ENCODE measurements at regions not wholly inside any gene's neighbourhood (a gene's known extent, or its start where the extent isn't known, plus 50 kb on each side); places are given as distances from the start of the nearest gene placed in this dataset.

DNA sequence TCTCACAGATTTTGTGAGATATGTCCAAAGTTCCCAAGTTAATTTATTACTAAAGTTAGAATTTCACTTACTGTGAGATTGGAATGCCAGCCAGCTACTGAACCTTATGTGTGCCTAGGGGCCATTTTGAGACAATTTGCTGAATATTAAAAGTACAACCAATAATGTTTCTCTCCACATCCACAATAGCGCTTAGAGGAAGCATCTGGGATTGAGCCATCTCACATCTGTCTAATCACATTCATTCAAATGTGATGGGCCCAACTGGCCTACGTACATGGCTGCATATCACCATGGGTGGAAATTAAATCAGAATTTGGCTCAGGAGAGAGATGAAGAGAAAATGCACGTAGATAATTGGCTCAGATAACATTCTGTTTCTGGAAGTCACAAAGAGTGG lies 1294.0 kb downstream of the AACS start:
- TF ChIP-seq, protein P1, sequence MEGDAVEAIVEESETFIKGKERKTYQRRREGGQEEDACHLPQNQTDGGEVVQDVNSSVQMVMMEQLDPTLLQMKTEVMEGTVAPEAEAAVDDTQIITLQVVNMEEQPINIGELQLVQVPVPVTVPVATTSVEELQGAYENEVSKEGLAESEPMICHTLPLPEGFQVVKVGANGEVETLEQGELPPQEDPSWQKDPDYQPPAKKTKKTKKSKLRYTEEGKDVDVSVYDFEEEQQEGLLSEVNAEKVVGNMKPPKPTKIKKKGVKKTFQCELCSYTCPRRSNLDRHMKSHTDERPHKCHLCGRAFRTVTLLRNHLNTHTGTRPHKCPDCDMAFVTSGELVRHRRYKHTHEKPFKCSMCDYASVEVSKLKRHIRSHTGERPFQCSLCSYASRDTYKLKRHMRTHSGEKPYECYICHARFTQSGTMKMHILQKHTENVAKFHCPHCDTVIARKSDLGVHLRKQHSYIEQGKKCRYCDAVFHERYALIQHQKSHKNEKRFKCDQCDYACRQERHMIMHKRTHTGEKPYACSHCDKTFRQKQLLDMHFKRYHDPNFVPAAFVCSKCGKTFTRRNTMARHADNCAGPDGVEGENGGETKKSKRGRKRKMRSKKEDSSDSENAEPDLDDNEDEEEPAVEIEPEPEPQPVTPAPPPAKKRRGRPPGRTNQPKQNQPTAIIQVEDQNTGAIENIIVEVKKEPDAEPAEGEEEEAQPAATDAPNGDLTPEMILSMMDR (conservative IDR thresholded peaks at IDR 0.05) = no peak
- no peak for TF ChIP-seq ZFX (IDR thresholded peaks at IDR 0.05)

DNA sequence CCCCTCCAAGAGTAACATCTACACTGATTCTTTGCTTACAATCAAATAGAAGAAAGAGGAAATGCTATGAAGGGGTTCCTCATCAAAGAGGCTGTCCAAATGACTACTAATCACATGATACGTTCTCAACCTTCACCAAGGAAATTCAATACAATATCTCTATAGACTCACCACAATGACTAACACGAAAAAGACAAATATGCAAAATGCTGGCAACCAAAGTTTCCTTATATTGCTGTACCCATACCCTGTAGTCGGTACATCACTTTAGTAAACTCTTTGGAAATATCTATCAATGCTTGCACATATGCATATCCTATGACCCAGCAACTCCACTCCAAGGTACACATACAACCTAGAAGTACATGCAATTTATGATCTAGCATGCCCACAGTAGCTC lies 1296.6 kb downstream of the AACS start:
- no peak overlapping the region for H3K27ac ChIP-seq
- TF ChIP-seq, protein P1 (conservative IDR thresholded peaks at IDR 0.05) = no peak
- TF ChIP-seq ZFX (IDR thresholded peaks at IDR 0.05) = no peak

More for the DNA sequence above, 1294.0 kb downstream of the AACS start:
- no peak overlapping the region for H3K27ac ChIP-seq

DNA sequence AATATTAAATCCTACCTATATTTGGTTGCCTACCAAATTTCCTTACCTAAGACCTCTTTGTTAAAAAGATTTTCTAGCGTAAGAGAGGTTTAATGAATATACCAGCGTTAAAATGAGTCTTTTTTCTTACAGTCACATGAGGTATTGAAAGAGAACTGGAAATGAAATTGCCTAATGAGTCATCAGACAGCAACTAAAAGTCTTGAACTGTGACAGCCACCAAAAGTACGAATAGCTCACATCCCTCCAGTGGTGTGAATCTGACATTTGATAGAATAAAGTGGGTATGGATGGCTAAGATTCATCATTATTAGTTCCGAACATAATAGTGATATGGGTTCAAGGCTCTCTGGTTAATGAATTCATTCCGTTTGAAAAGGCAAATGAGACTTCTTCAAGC lies 1297.3 kb downstream of the AACS start:
- H3K27ac ChIP-seq = no peak overlapping the region
- TF ChIP-seq ZFX (IDR thresholded peaks at IDR 0.05) = no peak
- TF ChIP-seq, protein P1 (conservative IDR thresholded peaks at IDR 0.05) = no peak

DNA sequence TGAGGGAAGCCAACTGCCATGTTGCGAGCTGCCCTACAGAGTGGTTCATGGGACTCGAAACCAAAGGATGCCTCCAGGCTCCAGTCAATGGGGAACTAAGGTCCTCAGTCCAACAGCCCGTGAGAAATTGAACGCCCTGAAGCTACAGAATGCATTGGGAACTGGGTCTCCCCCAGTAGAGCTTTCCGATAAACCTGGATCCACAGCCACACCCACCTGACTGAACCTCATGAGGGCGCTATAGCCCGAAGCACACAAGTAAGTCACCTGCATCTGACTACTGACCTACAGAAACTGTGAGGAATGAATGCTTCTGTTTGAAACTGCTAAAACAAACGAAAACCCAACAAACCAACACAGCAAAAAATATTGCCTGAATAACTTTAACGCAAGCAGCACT lies 1297.7 kb downstream of the AACS start:
- no peak overlapping the region for H3K27ac ChIP-seq
- TF ChIP-seq, protein P1 (conservative IDR thresholded peaks at IDR 0.05) = no peak
- TF ChIP-seq ZFX (IDR thresholded peaks at IDR 0.05) = no peak

DNA sequence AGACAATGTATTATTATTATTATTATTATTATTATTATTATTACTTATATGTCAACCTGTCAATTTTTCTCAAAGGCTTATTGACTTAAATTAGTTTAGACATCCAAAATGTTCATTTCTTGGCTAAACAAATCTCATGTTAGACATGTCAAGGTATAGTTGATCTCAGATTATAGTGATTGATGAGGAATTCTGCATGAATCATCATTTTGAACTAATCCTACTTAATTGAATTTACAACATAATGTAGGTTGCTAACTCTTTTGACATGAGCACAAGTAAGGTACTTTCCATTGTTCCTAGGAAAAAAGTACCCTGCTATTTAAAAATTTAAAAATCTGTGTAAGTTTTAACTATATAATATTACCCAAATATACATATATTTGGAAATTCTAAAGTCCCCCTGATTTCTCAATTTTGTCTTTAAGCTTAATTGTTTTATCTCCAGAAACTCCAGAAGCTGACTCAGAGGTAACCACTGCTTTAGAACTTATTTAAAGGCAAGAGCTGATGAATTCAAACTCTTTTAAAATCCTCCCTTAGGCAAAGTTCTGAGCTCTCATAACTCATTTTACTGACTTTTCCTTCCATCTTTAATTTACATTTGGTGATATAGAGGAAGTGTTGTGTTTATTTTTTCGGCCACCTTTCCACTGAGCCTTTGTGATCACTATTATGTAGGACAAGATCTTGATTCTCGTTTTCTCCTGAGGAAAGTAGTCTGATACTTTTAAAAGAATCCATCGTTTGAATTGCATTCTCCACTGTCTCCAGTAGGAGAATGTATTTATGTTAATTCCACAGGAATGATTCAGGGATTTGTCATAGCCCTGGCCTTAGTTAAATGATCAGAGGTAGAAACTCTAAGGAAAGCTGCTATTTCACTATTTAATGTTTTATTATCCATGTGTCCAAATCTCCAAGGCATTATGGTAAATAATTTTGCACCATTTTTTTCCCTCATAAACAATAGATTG lies 1304.5 kb downstream of the AACS start:
- TF ChIP-seq, protein P1 (conservative IDR thresholded peaks at IDR 0.05) = no peak; the same call in 1 of the 2 replicates
- no peak for TF ChIP-seq ZFX (IDR thresholded peaks at IDR 0.05)
- no peak overlapping the region for H3K27ac ChIP-seq

DNA sequence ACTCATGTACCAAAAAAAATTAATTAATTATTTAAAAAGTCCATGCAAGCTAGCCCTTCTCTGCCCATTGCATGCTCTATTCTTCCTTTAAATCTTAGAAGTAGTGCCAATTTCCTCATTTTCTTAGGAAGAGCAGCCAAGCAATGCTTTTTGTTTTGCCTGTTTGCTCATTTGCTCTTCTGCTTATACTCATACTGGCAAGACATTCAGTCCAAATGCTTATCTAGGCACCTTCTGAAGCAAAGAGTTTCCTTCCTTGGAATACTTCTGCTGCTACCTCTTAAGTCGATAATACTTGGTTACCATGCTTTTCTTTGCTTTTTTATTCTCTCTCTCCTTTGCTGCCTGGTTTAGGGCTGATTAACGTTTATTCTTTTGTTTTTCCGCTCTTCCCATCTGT lies 1318.3 kb downstream of the AACS start:
- TF ChIP-seq ZFX (IDR thresholded peaks at IDR 0.05) = no peak
- TF ChIP-seq, protein P1 (conservative IDR thresholded peaks at IDR 0.05) = no peak
- H3K27ac ChIP-seq = no peak overlapping the region

DNA sequence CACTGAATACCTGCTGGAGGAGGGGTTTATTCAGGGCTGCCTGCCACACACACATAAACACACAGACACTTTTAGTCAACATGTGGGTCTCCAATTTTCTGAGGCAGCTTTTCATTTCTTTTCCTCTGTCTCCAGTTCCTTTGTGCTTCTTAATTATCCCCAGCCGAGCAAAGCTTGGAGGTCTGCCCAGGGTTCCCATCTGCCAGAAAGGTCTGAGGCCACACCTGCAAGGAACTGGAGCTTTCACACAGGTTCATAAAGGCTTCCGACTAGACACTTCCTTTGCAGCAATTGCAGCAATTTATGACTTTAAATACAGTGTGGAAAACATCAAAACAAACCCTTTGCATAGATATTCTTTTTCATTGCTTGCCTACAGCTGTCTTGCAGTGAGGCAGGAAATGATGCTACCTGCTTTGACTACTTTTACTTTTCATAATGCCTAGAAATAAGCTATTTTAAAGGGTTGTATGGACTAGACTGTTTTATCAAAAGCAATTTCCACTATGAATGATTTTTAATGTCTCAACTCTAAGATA lies 1318.9 kb downstream of the AACS start:
- H3K27ac ChIP-seq = no peak overlapping the region
- TF ChIP-seq, protein P1 (conservative IDR thresholded peaks at IDR 0.05) = no peak
- no peak for TF ChIP-seq ZFX (IDR thresholded peaks at IDR 0.05)
